ENCODE measurements at regions not wholly inside any gene's neighbourhood (a gene's known extent, or its start where the extent isn't known, plus 50 kb on each side); places are given as distances from the start of the nearest gene placed in this dataset.
"Not testable (repeated sequence)": the region's sequence is repeated elsewhere in the genome, so short reads cannot be mapped to it uniquely, and the experiment has no call there.

DNA sequence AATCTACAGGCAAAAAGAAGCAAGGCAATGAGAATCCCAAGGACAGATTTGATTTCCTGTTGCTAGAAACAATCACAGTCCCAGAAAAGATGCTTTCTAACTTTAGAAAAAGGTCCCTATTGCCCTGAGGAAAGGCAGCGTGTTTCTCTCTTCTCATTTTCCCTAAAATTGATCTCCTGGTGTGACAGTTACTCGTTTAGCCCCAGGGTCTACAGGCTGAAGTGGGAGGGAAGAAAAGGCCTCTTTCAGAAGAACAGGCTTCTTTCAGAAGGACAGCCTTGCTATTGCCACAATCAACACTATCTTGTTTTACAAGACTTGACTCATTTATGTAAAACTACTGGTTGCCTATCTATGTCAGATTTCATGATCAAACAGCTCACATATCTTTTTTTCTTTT, 121.8 kb upstream of the OR4E1 start:
- Histone ChIP-seq H3K4me1 (ENCODE audit: control insufficient read depth in 1 of 2, insufficient read depth in 2 of 2, low read length in 2 of 2) (no peaks in the 10 kb centered on the region), H3K79me2 (ENCODE audit: insufficient read depth, low read length) (no peaks in the 10 kb centered on the region), H3K27me3 (ENCODE audit: control insufficient read depth in 2 of 2, insufficient read depth in 2 of 2, low read length in 2 of 2) (no peaks in the 10 kb centered on the region), H3K36me3 (replicated peaks in 1 of 2; ENCODE audit: control insufficient read depth in 1 of 2, insufficient read depth in 2 of 2, low read length in 2 of 2) (no peaks in the 10 kb centered on the region), H3K9me3 (replicated peaks in 1 of 2; ENCODE audit: control insufficient read depth in 1 of 2, insufficient read depth in 1 of 2, low read length in 2 of 2) (no peaks in the 10 kb centered on the region), H3K9ac (ENCODE audit: insufficient read depth, low read length, poor library complexity, severe bottlenecking) (no peak overlapping the region), H2AFZ (ENCODE audit: insufficient read depth, low read depth, low read length, poor library complexity, severe bottlenecking) (no peak overlapping the region), H4K20me1 (ENCODE audit: insufficient read depth, low read length) (no peaks in the 10 kb centered on the region), H3K27ac (ENCODE audit: low read depth in 1 of 2, low read length in 2 of 2) (no peak overlapping the region), H3K4me2 (replicated peaks; ENCODE audit: extremely low read depth, low read length, poor library complexity, severe bottlenecking) (no peak overlapping the region), H3K4me3 (replicated peaks in 1 of 3; ENCODE audit: low read depth in 2 of 3, low read length in 3 of 3) (no peak overlapping the region)
- H3K27me3 Mint-ChIP-seq (ENCODE audit: low read depth in 3 of 3), result peaks cover 0 to 5% (median 2%) of the 10 kb centered on the region in 3 donors
- H3K9me3 Mint-ChIP-seq, result peaks cover 0 to 8% (median 6%) of the 10 kb centered on the region in 7 donors
- H3K36me3 Mint-ChIP-seq, result no peaks in the 10 kb centered on the region
- intact Hi-C loops (cut with micrococcal nuclease), result no loop called here
- TF ChIP-seq CTCF (IDR thresholded peaks at IDR 0.05), result no peak
- no peak for DNase-seq
- H3K4me3 Mint-ChIP-seq, result no peak overlapping the region
- H3K27ac Mint-ChIP-seq, result no peak overlapping the region
- H3K4me1 Mint-ChIP-seq, result no peaks in the 10 kb centered on the region
- no CpG with 5 or more reads among the region's 2 CpGs for WGBS (ENCODE audit: insufficient coverage)

GRCh38 chr14:21791749-21792148, 118.1 kb upstream of the OR4E1 start:
- Histone ChIP-seq H3K9me3 (replicated peaks in 1 of 2; ENCODE audit: control insufficient read depth in 1 of 2, insufficient read depth in 1 of 2, low read length in 2 of 2) (no peaks in the 10 kb centered on the region), H3K79me2 (ENCODE audit: insufficient read depth, low read length) (no peaks in the 10 kb centered on the region), H3K4me3 (replicated peaks in 1 of 3; ENCODE audit: low read depth in 2 of 3, low read length in 3 of 3) (no peak overlapping the region), H3K9ac (ENCODE audit: insufficient read depth, low read length, poor library complexity, severe bottlenecking) (no peak overlapping the region), H2AFZ (ENCODE audit: insufficient read depth, low read depth, low read length, poor library complexity, severe bottlenecking) (no peak overlapping the region), H3K27me3 (ENCODE audit: control insufficient read depth in 2 of 2, insufficient read depth in 2 of 2, low read length in 2 of 2) (no peaks in the 10 kb centered on the region), H4K20me1 (ENCODE audit: insufficient read depth, low read length) (no peaks in the 10 kb centered on the region), H3K4me2 (replicated peaks; ENCODE audit: extremely low read depth, low read length, poor library complexity, severe bottlenecking) (no peak overlapping the region), H3K27ac (ENCODE audit: low read depth in 1 of 2, low read length in 2 of 2) (no peak overlapping the region), H3K36me3 (replicated peaks in 1 of 2; ENCODE audit: control insufficient read depth in 1 of 2, insufficient read depth in 2 of 2, low read length in 2 of 2) (no peaks in the 10 kb centered on the region), H3K4me1 (ENCODE audit: control insufficient read depth in 1 of 2, insufficient read depth in 2 of 2, low read length in 2 of 2) (no peaks in the 10 kb centered on the region)
- TF ChIP-seq CTCF (IDR thresholded peaks at IDR 0.05), result no peak
- intact Hi-C loops (cut with micrococcal nuclease), result no loop called here
- peaks cover 0 to 5% (median 2%) of the 10 kb centered on the region in 3 donors for H3K27me3 Mint-ChIP-seq (ENCODE audit: low read depth in 3 of 3)
- WGBS (ENCODE audit: insufficient coverage), result 80% methylated on average over 3 of the region's 6 CpGs
- H3K36me3 Mint-ChIP-seq, result no peaks in the 10 kb centered on the region
- H3K9me3 Mint-ChIP-seq, result peaks cover 0 to 15% (median 6%) of the 10 kb centered on the region in 7 donors
- H3K4me3 Mint-ChIP-seq, result no peak overlapping the region
- no peak overlapping the region for H3K27ac Mint-ChIP-seq
- H3K4me1 Mint-ChIP-seq, result no peaks in the 10 kb centered on the region
- no peak for DNase-seq

DNA sequence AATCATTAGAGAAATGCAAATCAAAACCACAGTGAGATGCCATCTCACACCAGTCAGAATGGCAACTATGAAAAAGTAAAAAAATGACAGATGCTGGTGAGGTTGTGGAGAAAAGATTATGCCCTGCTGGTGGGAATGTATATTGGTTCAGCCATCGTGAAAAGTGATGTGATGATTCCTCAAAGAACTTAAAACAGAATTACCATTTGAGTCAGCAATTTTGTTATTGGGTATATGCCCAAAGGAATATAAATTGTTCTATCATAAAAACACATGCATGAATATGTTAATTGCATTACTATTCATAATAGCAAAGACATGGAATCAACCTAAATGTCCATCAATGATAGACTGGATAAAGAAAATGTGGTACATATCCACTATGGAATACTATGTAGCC, 115.1 kb upstream of the OR4E1 start:
- H3K27ac Mint-ChIP-seq; H3K27me3 Mint-ChIP-seq (ENCODE audit: low read depth in 3 of 3); H2AFZ ChIP-seq (ENCODE audit: insufficient read depth, low read depth, low read length, poor library complexity, severe bottlenecking); H4K20me1 ChIP-seq (ENCODE audit: insufficient read depth, low read length); H3K36me3 Mint-ChIP-seq; H3K36me3 ChIP-seq (replicated peaks in 1 of 2; ENCODE audit: control insufficient read depth in 1 of 2, insufficient read depth in 2 of 2, low read length in 2 of 2); DNase-seq; H3K27me3 ChIP-seq (ENCODE audit: control insufficient read depth in 2 of 2, insufficient read depth in 2 of 2, low read length in 2 of 2); H3K9ac ChIP-seq (ENCODE audit: insufficient read depth, low read length, poor library complexity, severe bottlenecking); H3K4me3 Mint-ChIP-seq; intact Hi-C loops (cut with micrococcal nuclease); H3K27ac ChIP-seq (ENCODE audit: low read depth in 1 of 2, low read length in 2 of 2); H3K4me1 Mint-ChIP-seq; H3K9me3 ChIP-seq (replicated peaks in 1 of 2; ENCODE audit: control insufficient read depth in 1 of 2, insufficient read depth in 1 of 2, low read length in 2 of 2); H3K4me2 ChIP-seq (replicated peaks; ENCODE audit: extremely low read depth, low read length, poor library complexity, severe bottlenecking); H3K4me1 ChIP-seq (ENCODE audit: control insufficient read depth in 1 of 2, insufficient read depth in 2 of 2, low read length in 2 of 2); H3K4me3 ChIP-seq (replicated peaks in 1 of 3; ENCODE audit: low read depth in 2 of 3, low read length in 3 of 3); H3K79me2 ChIP-seq (ENCODE audit: insufficient read depth, low read length): not testable (repeated sequence)
- WGBS (ENCODE audit: insufficient coverage), result no CpG with 5 or more reads among the region's 1 CpG
- H3K9me3 Mint-ChIP-seq, result peaks cover 0 to 11% (median 0%) of the 10 kb centered on the region in 7 donors

Measured in CD14-positive monocyte (primary cell).